ENCODE measurements at regions not wholly inside any gene's neighbourhood (a gene's known extent, or its start where the extent isn't known, plus 50 kb on each side); places are given as distances from the start of the nearest gene placed in this dataset.

GRCh38 chr14:101441710-101442109 lies 119.6 kb upstream of the DIO3 start:
- no peak for DNase-seq (ENCODE audit: low read depth, low spot score)

GRCh38 chr14:101442451-101442850 lies 118.8 kb upstream of the DIO3 start:
- DNase-seq (ENCODE audit: low read depth, low spot score): no peak

GRCh38 chr14:101444116-101444515 lies 117.2 kb upstream of the DIO3 start:
- DNase-seq (ENCODE audit: low read depth, low spot score): no peak

- no peak for DNase-seq (ENCODE audit: low read depth, low spot score)
These were observed 116.0 kb upstream of the DIO3 start for GRCh38 chr14:101445278-101445677.

GRCh38 chr14:101446387-101446969 lies 114.8 kb upstream of the DIO3 start:
- no peak for DNase-seq (ENCODE audit: low read depth, low spot score)

- DNase-seq (ENCODE audit: low read depth, low spot score): no peak
These were observed 112.2 kb upstream of the DIO3 start for GRCh38 chr14:101449114-101449513.

GRCh38 chr14:101451166-101451565 lies 110.1 kb upstream of the DIO3 start:
- DNase-seq (ENCODE audit: low read depth, low spot score): no peak

GRCh38 chr14:101453225-101453624 lies 108.1 kb upstream of the DIO3 start:
- DNase-seq (ENCODE audit: low read depth, low spot score): no peak

- no peak for DNase-seq (ENCODE audit: low read depth, low spot score)
These were observed 107.1 kb upstream of the DIO3 start for GRCh38 chr14:101454229-101454628.

- no peak for DNase-seq (ENCODE audit: low read depth, low spot score)
These were observed 104.8 kb upstream of the DIO3 start for GRCh38 chr14:101456246-101457175.

GRCh38 chr14:101457301-101457935 lies 103.9 kb upstream of the DIO3 start:
- DNase-seq (ENCODE audit: low read depth, low spot score): no peak

GRCh38 chr14:101457936-101458740 lies 103.2 kb upstream of the DIO3 start:
- DNase-seq (ENCODE audit: low read depth, low spot score): no peak

GRCh38 chr14:101458741-101459550 lies 102.3 kb upstream of the DIO3 start:
- DNase-seq (ENCODE audit: low read depth, low spot score): no peak

- DNase-seq (ENCODE audit: low read depth, low spot score): no peak
These were observed 101.8 kb upstream of the DIO3 start for GRCh38 chr14:101459551-101459900.

- no peak for DNase-seq (ENCODE audit: low read depth, low spot score)
These were observed 100.8 kb upstream of the DIO3 start for GRCh38 chr14:101460521-101460920.

GRCh38 chr14:101460986-101461750 lies 100.1 kb upstream of the DIO3 start:
- DNase-seq (ENCODE audit: low read depth, low spot score): no peak

- DNase-seq (ENCODE audit: low read depth, low spot score): no peak
These were observed 99.4 kb upstream of the DIO3 start for GRCh38 chr14:101461891-101462290.

- no peak for DNase-seq (ENCODE audit: low read depth, low spot score)
These were observed 98.3 kb upstream of the DIO3 start for GRCh38 chr14:101462726-101463565.

GRCh38 chr14:101463566-101464171 lies 97.6 kb upstream of the DIO3 start:
- no peak for DNase-seq (ENCODE audit: low read depth, low spot score)
